Endometrial microvascular endothelial cells (primary cell): ENCODE measurements at regions not wholly inside any gene's neighbourhood (a gene's known extent, or its start where the extent isn't known, plus 50 kb on each side); places are given as distances from the start of the nearest gene placed in this dataset.

Experiments
- in situ Hi-C: cut with HindIII; loops from 2 replicates; pipeline ENCODE4 v1.10.0; 2017; ENCODE audit warnings: low sequenced_read_pairs, low pct_unique_long_range_greater_than_20kb; ENCODE audit errors: inconsistent ontology term

DNA sequence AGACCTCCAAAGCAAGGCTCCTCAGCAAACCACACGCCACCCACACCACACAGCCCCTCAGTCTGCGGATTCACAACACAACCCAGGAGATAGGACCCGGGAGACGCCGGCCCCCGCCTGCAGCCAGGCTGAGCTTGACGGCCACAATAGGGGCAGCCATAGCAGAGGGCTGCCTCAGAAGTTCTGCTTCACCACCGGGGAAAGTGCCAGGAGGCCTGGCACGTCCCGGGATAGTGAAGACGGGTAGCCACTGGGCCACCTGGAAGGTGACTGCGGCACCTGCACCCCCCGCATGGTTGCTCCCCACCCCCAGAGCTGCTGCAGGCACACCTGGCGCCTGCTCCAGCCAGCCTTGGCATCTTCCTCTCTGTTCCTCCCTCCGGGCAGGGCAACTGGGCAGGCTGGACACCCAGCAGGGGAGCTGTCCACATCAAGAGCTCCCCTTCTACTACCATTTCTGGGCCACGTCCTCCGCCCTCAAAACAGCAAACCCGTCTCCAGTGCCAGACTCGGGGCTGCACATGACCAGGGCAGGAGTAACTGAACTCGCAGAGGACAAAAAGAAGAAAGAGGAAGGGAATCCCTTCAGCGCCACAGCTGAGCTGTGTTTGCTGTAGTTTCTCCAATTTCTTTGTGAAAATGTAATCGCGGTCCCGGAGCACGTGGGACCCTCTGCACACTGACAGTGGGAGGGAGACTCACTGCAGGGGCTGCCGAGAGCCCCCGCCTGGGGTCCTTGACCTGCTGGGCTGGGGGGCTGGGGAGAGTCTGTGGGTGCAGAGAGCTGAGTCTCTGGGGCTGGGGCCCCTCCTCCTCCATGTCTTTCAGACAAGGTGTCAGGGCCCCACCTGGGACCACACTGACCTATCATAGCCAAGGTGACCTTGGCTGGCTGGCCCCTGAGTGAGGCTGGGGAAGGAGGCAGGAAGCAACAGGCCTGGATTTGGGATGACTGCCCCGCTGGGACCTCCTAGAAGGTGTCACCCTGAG is 74.2 kb upstream of the C14orf180 start:
- in situ Hi-C loops, result no loop called here

DNA sequence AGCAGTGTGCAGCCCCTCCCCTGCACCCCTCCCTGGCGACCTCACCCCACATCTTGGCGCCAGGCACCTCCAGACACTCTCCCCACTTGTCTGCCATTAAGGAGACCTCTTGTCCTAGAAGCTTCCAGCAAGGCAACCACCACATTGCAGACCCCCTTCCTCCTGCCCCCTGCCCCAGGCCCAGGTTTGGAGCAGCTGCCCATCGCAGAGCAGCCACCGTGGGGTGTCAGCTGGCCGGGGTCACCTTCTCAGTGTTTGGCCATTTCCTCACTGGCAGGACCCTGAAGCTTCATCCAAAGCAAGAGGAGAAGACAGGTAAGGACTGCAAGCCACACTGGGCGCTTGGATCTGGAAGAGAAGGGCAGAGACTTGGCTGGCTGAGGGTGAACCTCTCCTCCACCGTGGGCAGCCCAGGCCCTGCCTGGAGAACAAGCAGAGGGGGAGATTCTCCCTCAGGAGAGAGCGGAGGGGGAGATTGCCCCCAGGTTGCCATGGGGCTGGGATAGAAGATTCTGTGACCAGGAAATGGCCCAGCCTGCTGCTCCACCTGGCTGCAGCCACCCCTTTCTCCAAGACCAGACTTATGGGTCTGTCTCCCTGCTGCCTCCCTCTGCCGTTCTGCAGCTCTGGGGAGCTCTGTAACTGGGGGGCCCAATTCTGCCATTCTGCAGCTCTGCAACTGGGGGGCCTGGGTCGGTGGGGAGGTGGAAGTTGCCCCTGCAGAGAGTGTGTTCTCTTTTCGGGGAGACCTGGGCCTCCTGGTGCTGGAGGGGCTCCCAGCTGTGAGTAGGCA is 72.9 kb upstream of the C14orf180 start:
- in situ Hi-C loops, result no loop called here

DNA sequence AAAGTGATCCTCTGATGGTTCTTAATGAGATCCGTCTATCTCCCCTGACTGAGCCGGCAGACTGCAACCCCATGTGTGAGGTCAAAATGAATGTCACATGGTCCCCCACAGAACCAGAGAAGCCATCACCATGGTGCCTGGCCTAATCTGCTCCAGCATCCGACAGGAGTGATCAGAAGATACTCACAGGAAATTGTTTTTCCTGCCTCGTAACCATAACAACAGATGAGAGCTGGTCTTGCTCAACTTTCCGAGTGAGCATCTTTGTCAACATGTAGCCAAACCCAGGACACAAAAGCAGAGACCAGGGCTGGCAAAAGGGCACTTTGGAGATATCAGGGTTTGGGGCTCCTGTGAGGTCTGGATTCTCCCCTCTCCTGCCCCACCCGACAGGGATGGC is 72.1 kb upstream of the C14orf180 start:
- in situ Hi-C loops, result no loop called here

DNA sequence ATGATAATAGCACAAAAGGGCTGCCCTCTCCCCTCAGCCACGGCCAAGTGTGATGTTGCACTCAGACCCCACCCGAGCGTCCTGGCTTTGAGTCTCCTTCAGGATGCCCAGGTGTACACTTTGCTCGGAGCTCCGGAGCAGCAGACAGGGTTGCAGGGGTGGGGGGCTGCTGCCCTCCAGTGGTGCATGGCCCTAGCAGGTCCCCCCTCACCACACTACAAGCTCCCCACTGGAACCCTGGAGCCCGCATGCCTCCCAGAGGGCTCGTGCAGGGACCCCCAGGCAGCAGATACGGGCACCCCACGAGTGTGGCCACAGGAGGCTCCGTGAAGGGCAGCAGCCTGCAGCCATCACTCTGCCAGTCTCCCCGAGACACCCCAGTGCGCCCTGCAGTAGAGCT is 69.9 kb upstream of the C14orf180 start:
- in situ Hi-C loops, result no loop called here

DNA sequence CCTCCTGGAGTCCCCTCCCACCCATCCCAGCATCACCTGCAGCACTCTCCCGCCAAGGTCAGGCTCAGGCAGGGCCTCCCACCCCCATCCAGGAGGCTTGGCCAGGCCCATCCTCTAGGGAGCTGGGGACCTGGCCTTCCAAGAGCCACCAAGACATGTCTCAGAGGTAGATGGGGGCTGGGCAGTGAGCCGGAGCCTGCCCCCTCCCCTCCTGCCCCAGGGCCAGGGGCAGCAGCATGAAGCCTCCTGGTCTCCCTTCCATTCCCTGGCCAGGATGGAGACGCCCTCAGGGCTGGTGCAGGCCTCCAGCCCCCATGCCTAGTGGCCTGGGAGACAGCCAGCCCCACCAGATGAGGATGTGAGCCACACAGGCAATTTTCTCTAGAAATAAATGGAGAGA is 69.3 kb upstream of the C14orf180 start:
- in situ Hi-C loops, result no loop called here

DNA sequence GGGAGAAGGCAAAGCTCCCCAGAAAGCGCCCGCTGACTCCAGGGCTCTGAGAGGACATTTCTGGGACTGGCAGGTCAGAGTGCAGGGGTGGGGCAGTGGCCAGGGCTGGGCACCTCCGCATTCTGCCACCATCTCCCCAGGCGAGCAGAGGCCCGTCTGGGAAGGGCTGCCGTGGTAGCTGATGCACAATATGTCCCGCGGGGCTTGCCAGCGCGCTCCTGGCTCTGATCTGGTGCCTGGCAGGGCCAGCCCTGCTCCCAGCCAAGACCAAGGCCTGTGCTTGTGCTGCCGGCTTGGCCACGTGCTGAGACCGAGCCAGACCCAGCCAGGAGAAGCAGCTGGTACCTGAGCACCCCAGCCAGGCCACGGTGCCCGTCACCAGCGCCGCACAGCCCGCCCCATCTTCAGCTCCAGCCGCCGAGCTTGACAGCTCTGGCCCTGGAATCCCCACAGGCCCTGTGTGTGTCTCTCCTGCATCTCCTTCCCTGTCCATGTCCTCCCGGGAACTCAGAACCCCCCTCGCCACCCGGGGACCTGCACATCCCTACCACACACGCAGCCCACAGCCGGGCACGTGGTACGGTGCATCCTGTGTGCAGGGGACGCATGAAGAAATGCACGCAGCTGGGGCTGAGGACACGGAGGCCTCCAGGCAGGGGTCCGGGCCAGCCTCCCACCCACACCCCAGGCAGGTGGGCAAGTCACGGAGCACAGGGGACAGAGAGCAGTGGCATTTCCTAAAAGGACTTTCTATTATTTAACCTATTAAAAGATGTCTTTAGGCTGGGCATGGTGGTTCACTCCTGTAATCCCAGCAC is 68.6 kb upstream of the C14orf180 start:
- in situ Hi-C loops, result no loop called here

DNA sequence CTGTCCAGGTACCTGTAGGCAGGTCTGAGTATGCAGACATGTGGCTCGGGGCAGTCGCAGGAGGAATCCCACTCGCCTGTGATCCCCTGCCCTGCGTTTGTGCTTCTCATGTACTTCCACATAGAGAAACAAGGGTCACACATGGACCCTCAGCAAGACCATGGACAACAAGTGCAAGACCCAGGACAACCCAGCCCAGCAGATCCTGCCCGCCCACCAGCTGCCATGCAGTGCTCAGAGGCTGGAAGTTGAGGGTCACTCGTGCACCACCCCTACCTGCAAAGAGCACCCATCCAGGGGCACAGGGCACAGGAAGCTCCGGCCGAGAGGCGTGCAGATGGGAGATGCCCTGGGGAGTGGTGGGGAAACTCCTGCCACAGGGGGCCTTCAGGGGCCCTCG is 67.5 kb upstream of the C14orf180 start:
- in situ Hi-C loops, result no loop called here

DNA sequence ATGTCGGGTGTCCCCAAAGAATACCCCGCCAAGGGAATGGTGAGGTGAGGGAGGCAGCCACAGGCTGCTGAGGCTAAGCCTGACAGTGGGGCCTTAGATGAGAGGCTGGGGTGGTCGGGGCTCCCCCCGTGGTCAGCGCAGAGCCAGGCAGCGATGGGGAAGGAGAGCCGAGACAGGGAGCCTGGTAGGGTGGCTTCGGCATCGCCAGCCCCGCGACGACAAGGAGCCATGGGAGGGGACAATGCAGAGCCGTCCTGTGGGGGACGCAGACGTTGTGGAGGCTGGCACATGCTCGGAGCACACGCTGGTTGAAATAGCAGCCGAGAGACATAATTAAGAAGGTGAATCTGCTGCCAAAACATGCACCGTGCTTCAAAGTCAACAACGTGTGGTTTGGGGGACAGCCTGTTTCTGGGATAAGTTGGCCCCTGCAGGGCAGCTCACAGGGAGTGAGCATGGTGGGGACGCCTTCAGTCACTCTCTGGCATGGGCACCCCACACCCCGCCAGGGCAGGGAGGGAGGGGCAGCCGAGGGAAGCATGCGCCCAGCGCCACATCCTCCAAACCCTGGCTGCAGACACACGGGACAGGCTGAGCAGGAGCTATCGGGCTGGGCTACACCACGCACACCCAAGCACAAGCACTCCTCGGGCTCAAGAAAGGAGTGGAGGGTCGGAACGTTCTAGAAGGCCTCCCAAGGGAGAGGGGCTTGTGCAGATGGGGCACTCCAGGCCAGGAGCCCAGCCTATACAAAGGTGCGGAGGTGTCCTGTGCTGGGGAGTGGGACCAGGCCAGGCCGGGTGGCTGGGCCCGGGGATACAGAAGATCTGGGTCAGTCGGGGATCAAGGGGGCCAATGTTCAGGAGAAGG is 66.6 kb upstream of the C14orf180 start:
- in situ Hi-C loops, result no loop called here

DNA sequence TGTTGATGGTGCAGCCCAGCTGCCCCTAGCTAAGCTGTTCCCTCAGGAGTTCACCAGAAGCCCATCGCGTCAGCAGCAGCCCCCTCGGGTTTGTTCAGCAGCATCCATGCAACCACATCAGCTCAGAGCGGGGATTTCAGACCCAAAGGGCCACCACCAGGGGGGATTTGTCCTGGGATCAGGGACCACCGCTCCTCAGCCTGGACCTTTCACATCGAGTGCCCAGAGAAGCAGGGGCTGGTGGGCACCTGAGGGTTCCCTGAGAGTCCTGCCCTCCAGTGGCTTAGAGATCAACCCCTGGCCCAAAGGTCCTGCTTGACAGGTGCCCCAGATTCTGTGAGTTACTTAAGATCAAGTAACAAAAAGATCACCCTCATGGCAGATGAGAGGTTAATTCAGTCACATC is 65.9 kb upstream of the C14orf180 start:
- in situ Hi-C loops, result no loop called here

DNA sequence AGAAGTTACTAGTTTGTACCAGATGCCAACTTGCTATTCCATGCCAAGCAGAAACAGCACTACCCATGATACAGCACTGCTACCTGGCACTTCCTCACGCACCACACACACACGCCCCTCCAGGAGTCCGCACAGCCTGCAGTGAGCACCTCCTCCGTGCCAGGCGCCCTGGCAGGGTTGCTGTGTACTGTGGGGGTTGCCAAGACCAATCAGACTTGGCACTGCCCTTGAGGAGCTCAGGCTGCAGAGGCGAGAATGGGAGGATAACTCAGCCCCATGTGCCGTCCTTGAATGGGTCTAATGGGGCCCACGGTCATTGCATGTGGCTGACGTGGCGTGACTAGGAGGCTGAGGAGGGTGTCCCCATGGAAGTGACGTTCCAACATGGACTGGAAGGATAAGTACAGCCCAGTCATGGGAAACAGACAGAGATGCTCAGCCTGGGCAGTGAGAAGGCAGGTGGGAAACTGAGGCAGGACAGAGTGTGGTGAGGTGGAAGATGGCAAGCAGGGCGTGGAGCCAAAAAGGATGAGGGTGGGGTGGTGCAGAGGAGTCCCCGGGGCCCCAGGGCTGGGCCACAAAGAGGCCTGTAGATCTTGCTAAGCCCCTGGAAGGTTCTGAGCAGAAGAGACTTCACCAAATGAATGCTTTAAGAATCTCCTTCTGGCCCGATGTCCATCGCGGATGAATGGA is 65.3 kb upstream of the C14orf180 start:
- in situ Hi-C loops, result no loop called here

DNA sequence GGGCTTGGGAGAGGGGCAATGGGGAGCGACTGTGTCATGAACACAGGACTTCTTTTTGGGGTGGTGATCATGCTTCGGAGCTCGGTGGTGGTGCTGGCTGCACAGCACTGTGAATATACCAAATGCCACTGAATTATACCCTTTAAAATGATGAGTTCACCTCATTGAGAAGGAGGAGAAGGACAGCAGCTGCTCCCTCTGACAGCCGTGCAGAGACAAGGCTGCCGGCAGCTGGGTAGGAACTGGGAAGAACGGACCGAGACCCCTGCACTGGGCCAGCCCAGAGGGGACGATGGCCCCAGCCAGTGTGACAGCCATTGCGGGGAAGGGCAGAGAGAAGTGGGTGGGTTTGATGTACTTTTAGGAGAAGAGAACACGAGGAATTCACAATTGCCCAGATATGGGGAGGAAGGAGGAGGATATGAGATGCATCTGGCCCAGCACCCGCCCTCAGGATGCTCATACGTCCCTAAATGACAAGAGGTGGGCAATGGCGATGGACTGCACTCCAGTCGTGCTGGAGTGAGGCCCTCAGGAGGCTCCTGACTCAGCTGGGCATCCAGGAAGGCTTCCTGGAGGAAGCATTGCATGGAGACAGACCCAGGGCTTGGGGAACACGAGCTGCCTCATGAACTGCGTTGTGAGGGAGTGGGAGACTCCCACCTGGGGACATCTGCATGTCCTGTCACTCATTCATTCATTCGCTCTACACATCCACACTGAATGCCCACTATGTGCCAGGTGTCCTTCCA is 64.3 kb upstream of the C14orf180 start:
- in situ Hi-C loops, result no loop called here

DNA sequence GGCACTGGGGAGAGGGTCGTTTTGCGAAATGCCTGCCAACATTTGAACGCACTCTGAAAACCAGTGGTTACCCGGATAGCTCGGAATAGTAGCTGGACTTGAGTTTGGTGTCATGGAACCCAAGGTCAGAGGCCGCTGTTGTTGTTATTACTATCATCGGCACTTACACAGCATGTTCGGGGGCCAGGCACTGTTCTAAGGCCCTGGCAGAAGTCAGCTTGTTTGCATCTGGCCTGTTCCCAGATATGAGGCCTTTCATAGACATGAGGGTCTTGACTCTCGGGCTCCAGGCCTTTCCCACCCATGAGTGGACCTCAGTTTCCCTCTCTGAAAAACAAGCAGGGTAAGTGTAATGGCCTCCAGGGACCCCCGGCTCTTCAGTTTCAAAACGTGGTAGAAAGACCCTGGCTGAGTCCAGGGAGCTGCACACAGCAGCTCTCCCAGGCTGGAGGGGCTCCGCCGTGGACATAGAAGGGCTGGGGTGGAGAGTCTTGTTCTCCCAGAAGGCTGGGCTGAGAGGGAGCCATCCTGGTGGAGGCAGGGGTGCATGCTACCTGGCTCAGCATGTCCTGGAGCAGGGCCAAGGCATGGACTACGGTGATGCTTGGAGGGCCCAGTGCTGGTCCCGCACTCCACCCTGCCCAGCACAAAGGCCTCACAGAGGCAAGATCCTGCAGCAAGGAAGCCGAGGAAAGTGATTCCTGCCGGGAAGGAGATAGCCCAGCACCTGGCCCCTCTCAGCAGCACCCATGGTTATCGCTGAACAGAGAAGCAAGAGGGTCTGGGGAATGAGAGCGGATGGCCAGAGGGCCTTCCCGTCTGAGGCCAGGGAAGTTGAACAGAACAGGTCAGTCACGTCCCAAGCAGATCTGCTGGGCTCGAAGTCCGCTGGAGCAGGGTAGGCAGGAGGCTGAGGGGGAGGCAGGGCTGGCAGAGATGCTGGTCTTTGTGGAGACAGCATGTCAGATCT is 63.5 kb upstream of the C14orf180 start:
- in situ Hi-C loops, result no loop called here

DNA sequence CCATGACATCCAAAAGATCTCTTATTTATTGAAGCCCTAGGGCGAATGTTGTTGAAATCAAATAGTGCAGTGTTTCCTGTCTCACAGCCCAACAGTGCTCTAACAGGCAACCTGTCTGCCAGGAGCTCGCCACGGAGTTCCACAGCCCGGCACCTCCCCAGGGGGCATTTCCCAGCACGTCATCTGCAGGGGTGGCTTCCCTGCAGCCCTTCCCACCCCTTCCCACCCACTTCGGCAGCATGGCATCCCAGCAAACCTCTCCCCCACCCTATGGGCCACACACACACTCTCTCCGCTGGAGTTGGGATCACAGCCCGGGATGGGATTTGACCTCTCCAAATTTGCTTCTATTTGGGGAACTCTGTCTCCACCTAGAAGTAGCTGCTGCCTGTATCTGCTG is 62.7 kb upstream of the C14orf180 start:
- in situ Hi-C loops, result no loop called here

DNA sequence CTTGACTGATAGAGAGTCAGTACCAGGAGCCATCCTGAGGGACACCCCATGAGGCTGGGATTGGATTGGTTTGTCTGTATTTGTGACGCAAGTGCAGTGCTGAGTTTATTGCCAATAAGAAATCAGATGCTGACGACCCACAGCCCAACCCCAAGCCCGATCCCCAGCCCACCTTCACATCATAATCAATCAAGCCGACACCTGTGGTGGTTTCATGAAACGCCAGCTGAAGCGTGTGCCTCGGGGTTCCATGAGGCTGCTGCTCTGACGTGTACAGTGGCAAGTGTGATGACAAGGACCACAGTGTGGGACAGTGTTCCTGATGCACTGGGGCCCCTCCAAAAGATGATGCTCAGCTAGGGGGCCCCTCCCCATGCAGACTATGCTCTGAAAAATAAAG is 62.1 kb upstream of the C14orf180 start:
- in situ Hi-C loops, result no loop called here

DNA sequence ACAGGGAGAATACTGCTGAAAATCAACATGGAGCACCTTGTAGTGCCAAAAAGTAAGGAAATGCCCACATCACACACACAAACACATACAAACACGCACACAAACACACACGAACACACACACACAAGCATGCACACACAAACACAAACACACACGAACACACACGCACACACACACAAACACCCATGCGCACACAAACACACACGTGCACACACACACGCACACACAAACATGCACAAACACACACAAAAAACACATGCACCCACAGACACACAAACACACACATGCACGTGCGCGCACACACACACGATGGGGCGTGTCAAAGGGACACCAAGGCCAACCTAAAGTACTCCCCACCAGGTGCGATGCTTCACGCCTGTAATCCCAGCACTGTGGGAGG is 61.7 kb upstream of the C14orf180 start:
- in situ Hi-C loops, result no loop called here

DNA sequence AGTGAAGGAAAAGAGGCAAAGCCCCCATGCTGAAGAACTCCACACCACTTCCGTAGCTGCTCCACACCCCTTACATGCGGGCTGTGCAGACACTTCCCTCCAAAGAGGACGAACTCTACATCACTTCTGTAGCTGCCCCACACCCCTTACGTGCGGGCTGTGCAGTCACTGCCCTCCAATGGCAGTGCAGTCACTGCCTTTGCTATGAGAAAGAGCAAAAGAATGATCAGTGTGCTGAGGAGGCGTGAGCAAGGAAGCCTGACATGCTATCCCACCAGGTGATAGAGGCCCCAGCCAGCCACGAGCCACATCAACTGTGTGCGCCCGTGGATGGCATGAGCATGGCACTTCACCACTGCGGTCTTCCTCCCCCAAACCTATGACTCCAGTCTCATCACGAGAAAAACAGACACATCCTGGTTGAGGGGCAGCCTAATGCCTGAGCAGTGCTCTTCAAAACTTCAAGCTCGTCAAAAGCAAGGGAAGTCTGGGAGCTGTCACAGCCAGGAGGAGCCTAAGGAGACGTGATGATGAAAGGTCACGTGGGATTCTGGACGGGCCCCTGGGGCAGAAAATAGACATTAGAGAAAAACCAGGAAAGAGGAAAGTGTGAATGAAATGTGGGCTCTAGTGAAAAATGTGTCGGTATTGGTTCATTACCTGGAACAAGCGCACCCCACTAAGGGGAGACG is 60.8 kb upstream of the C14orf180 start:
- in situ Hi-C loops, result no loop called here
